OCI-LY1 (cell line): ENCODE measurements at regions not wholly inside any gene's neighbourhood (a gene's known extent, or its start where the extent isn't known, plus 50 kb on each side); places are given as distances from the start of the nearest gene placed in this dataset.

ENCODE experiments used
- EZH2 ChIP-seq: fragments of 200-600 bp; sonication (generic), shearing (Covaris generic); IDR thresholded peaks from 2 replicates; pipeline ENCODE4 v1.8.0; 2017; ENCODE audit warnings: borderline replicate concordance, mixed run types, mild to moderate bottlenecking, antibody characterized with exemption, low read length, moderate library complexity, mixed read lengths
- TF ChIP-seq, protein P1 (sequence below): fragments of 200-600 bp; sonication (generic), shearing (Covaris generic); IDR thresholded peaks from 2 replicates; pipeline ENCODE4 v1.5.1; 2017; ENCODE audit warnings: mild to moderate bottlenecking, antibody characterized with exemption, low read length, moderate library complexity, mixed read lengths

DNA sequence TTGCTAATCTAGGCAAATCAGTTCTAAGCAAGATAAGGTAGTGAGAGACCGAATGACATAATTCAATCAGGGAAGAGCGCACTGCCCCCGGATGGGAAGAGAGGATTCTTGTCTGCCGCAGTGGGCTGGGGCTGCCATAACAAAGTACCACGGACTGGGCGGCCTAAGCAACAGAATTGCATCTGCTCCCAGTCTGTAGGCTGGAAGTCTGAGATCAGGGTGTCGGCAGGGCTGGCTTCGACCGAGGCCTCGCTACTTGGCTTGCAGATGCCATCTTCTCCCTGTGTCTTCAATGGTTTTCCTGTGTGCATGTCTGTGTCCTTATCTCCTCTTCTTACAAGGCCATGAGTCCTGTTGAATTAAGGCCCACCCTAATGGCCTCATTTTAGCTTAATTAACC is 59.7 kb upstream of the TMEM72 start:
- TF ChIP-seq, protein P1, sequence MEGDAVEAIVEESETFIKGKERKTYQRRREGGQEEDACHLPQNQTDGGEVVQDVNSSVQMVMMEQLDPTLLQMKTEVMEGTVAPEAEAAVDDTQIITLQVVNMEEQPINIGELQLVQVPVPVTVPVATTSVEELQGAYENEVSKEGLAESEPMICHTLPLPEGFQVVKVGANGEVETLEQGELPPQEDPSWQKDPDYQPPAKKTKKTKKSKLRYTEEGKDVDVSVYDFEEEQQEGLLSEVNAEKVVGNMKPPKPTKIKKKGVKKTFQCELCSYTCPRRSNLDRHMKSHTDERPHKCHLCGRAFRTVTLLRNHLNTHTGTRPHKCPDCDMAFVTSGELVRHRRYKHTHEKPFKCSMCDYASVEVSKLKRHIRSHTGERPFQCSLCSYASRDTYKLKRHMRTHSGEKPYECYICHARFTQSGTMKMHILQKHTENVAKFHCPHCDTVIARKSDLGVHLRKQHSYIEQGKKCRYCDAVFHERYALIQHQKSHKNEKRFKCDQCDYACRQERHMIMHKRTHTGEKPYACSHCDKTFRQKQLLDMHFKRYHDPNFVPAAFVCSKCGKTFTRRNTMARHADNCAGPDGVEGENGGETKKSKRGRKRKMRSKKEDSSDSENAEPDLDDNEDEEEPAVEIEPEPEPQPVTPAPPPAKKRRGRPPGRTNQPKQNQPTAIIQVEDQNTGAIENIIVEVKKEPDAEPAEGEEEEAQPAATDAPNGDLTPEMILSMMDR = no peak
- TF ChIP-seq EZH2 = no peak
